OCI-LY1 (cell line): ENCODE measurements at regions not wholly inside any gene's neighbourhood (a gene's known extent, or its start where the extent isn't known, plus 50 kb on each side); places are given as distances from the start of the nearest gene placed in this dataset.

Source experiments
- CTCF ChIP-seq: fragments of 200-600 bp; sonication (generic), shearing (Covaris generic); IDR thresholded peaks from 2 replicates; pipeline ENCODE4 v1.5.1; 2017; ENCODE audit warnings: mild to moderate bottlenecking, antibody characterized with exemption, low read length, moderate library complexity, mixed read lengths
- EZH2 ChIP-seq: fragments of 200-600 bp; sonication (generic), shearing (Covaris generic); IDR thresholded peaks from 2 replicates; pipeline ENCODE4 v1.8.0; 2017; ENCODE audit warnings: borderline replicate concordance, mixed run types, mild to moderate bottlenecking, antibody characterized with exemption, low read length, moderate library complexity, mixed read lengths

DNA sequence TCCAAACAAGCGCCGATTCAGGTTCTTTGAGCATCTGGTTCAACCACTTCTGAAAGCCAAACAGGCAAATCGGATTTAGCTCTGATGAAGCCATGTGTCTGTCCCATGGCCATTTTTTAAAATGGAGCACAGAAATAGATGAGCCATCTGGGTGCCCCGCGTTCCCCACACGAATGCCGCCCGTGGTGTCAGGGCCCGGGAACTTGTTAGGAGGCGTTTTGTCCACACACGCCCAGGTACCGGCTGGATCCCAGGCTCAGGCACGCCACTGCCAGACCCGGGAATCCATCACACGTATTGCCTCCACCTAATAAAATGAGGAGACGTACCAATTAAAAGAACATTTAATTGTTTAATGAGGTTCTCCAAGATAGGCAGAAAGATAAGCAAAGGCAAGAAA lies 374.4 kb upstream of the SALL3 start:
- TF ChIP-seq CTCF (no peak), EZH2 (no peak)
